Small intestine (tissue), 7 donors: ENCODE measurements at regions not wholly inside any gene's neighbourhood (a gene's known extent, or its start where the extent isn't known, plus 50 kb on each side); places are given as distances from the start of the nearest gene placed in this dataset.

Source experiments
- DNase-seq, 2 donors: peaks; one replicate each; pipeline versions ENCODE4 v3.0.0 to v3.0.0-alpha.2; 2013
- FAIRE-seq: peaks from 2 replicates; lab custom pipeline; 2012; peaks lifted over from hg19 to GRCh38; lab: Jason Lieb, UNC
- H3K27ac ChIP-seq, 3 donors: one replicate each; pipeline ENCODE4 v1.5.1; 2013; ENCODE audit warnings: low read length in 2 of 3, mild to moderate bottlenecking in 2 of 3, control low read depth in 1 of 3, inconsistent platforms in 1 of 3, low read depth in 1 of 3, moderate library complexity in 1 of 3
- H3K27me3 ChIP-seq, 3 donors: one replicate each; pipeline ENCODE4 v1.6.1; 2013; ENCODE audit warnings: low read length in 3 of 3, inconsistent platforms in 1 of 3; ENCODE audit not compliant: control insufficient read depth in 3 of 3, insufficient read depth in 3 of 3
- H3K36me3 ChIP-seq, 3 donors: one replicate each; pipeline ENCODE4 v1.6.1; 2013; ENCODE audit warnings: low read length in 3 of 3, inconsistent platforms in 1 of 3, low read depth in 1 of 3, mild to moderate bottlenecking in 1 of 3, moderate library complexity in 1 of 3; ENCODE audit not compliant: control insufficient read depth in 3 of 3, insufficient read depth in 2 of 3
- H3K4me1 ChIP-seq, 3 donors: one replicate each; pipeline ENCODE4 v1.6.1; 2013; ENCODE audit warnings: low read length in 2 of 3, inconsistent platforms in 1 of 3, low read depth in 1 of 3, mild to moderate bottlenecking in 1 of 3, moderate library complexity in 1 of 3; ENCODE audit not compliant: control insufficient read depth in 3 of 3, insufficient read depth in 2 of 3
- H3K4me3 ChIP-seq, 3 donors: one replicate each; pipeline ENCODE4 v1.5.1; 2013; ENCODE audit warnings: low read length in 3 of 3, control low read depth in 1 of 3, inconsistent platforms in 1 of 3, low read depth in 1 of 3, mild to moderate bottlenecking in 1 of 3, moderate library complexity in 1 of 3
- H3K9me3 ChIP-seq, 2 donors: one replicate each; pipeline ENCODE4 v1.6.1; 2013; ENCODE audit warnings: low read depth in 1 of 2, low read length in 1 of 2; ENCODE audit not compliant: control insufficient read depth in 2 of 2, insufficient read depth in 1 of 2
- WGBS, 3 donors: extraction: QIAGEN DNeasy Blood & Tissue Kit; methylation state at CpG; one replicate each; pipeline ENCODE4 v1.1.7; 2013; 5-methylcytosine and 5-hydroxymethylcytosine counted together
- donor health status: healthy with polysubstance abuse.
- donor health status: control.
- donor health status: control.
- donor health status: Bipolar disorder and iron deficiency.
- donor health status: healthy.

GRCh38 chr16:85463672-85464382 is 149.3 kb upstream of the GSE1 start:
- DNase-seq = no peak
- Histone ChIP-seq H3K9me3 (no peaks in the 10 kb centered on the region), H3K27me3 (peaks cover 0 to 8% (median 5%) of the 10 kb centered on the region in 3 donors), H3K27ac (peak overlapping the region in 1 of 3 donors; percentile 21), H3K36me3 (peaks cover 0 to 41% (median 0%) of the 10 kb centered on the region in 3 donors), H3K4me3 (peak overlapping the region in 1 of 3 donors; percentile 14), H3K4me1 (peaks cover 0 to 44% (median 3%) of the 10 kb centered on the region in 3 donors)
- no peak for FAIRE-seq
- 49 to 78% (median 59%) methylated on average over 26 of the region's 26 CpGs for whole genome bisulfite sequencing, 3 donors

- 37 to 79% (median 54%) methylated on average over 29 to 30 of the region's 30 CpGs for WGBS, 3 donors
- Histone ChIP-seq H3K36me3 (peaks cover 0 to 34% (median 0%) of the 10 kb centered on the region in 3 donors), H3K4me1 (peaks cover 0 to 41% (median 3%) of the 10 kb centered on the region in 3 donors), H3K9me3 (no peaks in the 10 kb centered on the region), H3K27me3 (peaks cover 0 to 8% (median 5%) of the 10 kb centered on the region in 3 donors), H3K27ac (no peak overlapping the region), H3K4me3 (no peak overlapping the region)
- no peak for DNase-seq
- FAIRE-seq = no peak
Observed at GRCh38 chr16:85464383-85465305, 148.5 kb upstream of the GSE1 start.

DNA sequence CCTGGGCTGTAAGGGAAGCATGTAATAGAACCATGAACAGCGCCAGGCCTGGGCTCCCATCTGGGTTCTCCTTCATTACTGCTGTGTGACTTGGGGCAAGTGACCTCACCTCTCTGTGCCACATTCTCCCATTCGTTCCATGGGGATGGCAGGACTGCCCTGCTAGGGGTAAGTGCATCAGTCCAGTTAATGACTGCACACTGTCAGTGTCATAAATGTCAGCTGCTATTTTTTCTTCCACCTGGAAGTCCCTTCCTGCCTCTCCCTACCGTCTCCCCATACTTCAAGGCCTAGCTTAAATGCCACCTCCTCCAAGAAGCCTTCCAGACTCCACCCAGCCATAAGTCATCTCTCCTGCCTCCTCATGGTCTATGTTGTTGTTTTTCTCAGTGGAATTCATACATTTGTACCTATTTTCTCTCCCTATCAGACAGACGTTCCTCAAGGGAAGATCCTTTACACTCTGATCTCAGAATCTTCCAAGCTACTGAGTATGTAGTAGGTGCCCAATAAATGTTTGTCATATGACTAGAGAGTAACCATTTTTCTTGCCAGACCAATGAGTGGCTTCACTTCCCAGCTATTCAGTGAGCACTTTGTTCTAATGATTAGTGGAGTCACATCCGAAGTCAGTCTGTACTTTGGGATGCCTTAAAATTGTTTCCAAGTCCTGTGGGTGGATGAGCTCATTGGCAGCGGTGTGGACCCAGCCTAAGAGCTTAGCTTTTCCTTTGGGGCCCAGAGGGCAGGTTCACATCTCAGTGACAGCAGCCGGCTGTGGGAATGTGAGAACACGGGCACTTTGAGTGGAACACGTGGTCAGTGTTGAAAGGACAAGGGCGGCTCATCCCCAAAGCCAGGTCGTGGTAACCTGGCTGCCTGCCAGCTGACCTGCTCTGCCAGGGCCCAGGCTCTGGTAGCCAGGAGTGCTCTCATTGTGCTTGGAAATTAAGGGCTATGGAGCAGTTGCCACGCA is 147.5 kb upstream of the GSE1 start:
- Histone ChIP-seq H3K27me3 (peaks cover 0 to 8% (median 5%) of the 10 kb centered on the region in 3 donors), H3K9me3 (no peaks in the 10 kb centered on the region), H3K4me1 (peaks cover 0 to 31% (median 3%) of the 10 kb centered on the region in 3 donors), H3K27ac (no peak overlapping the region), H3K36me3 (peaks cover 0 to 40% (median 0%) of the 10 kb centered on the region in 3 donors), H3K4me3 (no peak overlapping the region)
- FAIRE-seq = no peak
- no peak for DNase-seq
- WGBS, 3 donors = 30 to 58% (median 38%) methylated on average over 12 of the region's 12 CpGs

GRCh38 chr16:85466304-85466700 is 146.8 kb upstream of the GSE1 start:
- H3K4me1 ChIP-seq = peaks cover 0 to 24% (median 3%) of the 10 kb centered on the region in 3 donors
- no peak for FAIRE-seq
- 85 to 90% (median 90%) methylated on average over 10 of the region's 10 CpGs for WGBS, 3 donors
- H3K9me3 ChIP-seq = no peaks in the 10 kb centered on the region
- no peak for DNase-seq
- H3K4me3 ChIP-seq = no peak overlapping the region
- H3K36me3 ChIP-seq = peaks cover 0 to 44% (median 0%) of the 10 kb centered on the region in 3 donors
- peaks cover 0 to 8% (median 5%) of the 10 kb centered on the region in 3 donors for H3K27me3 ChIP-seq
- H3K27ac ChIP-seq = no peak overlapping the region

DNA sequence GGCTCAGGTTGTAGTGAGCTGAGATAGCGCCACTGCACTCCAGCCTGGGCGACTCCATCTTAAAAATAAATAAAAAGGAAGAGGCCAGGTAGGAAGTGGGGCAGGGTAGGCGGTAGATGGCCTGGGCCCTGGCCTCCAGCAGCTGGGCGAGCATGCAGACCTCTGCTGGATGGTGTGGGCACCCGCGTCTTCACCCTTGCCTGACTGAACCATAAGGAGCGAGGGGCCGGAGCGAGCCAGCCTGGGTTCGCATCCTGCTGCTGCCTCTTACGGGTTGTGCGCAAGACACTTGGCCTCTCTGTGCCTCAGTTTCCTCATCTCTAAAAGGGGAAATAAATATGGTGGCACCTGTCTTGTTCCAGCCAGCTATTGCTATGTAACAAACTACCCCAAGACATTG is 146.1 kb upstream of the GSE1 start:
- H3K27me3 ChIP-seq = peaks cover 0 to 8% (median 5%) of the 10 kb centered on the region in 3 donors
- peaks cover 0 to 22% (median 2%) of the 10 kb centered on the region in 3 donors for H3K4me1 ChIP-seq
- WGBS, 3 donors = 91 to 98% (median 95%) methylated on average over 12 of the region's 12 CpGs
- H3K27ac ChIP-seq = no peak overlapping the region
- peaks cover 0 to 44% (median 0%) of the 10 kb centered on the region in 3 donors for H3K36me3 ChIP-seq
- no peak for FAIRE-seq
- H3K9me3 ChIP-seq = no peaks in the 10 kb centered on the region
- H3K4me3 ChIP-seq = no peak overlapping the region
- no peak for DNase-seq

DNA sequence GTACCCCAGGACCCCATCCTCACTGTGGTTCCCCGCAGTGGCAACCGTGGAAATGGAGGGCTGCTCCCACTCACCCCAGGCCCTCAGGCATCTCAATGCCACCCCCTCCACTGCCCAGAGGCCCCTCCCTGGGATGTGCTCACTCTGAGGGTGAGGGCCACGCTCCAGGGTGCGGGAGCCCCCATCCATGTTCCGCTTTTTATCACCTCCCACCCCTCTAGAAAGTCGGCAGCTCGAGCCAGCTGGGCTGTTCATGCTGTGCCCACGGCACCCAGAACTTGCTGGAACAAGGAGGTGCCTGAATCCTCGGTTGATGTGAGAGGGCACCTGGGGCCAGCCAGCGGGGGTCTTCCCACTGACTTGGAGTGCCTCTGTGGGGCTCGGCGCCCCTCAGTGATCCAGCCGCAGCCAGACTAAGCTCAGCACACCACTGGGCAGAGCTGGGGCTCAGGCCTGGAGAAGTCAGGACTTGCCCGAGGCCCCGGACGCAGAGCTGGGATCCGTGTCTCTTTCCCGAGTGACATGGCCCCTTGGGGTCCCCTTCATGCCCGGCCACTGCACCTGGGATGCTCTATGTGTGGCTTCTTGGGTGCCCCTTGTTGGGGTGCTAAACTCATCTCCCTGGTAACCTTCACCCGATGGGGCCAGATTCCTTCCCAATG is 143.1 kb upstream of the GSE1 start:
- WGBS, 3 donors = 90 to 92% (median 92%) methylated on average over 20 of the region's 20 CpGs
- FAIRE-seq = no peak
- Histone ChIP-seq H3K9me3 (no peaks in the 10 kb centered on the region), H3K4me3 (no peak overlapping the region), H3K27me3 (no peaks in the 10 kb centered on the region), H3K36me3 (peaks cover 0 to 58% (median 0%) of the 10 kb centered on the region in 3 donors), H3K4me1 (peaks cover 0 to 23% (median 0%) of the 10 kb centered on the region in 3 donors), H3K27ac (no peak overlapping the region)
- DNase-seq = no peak

DNA sequence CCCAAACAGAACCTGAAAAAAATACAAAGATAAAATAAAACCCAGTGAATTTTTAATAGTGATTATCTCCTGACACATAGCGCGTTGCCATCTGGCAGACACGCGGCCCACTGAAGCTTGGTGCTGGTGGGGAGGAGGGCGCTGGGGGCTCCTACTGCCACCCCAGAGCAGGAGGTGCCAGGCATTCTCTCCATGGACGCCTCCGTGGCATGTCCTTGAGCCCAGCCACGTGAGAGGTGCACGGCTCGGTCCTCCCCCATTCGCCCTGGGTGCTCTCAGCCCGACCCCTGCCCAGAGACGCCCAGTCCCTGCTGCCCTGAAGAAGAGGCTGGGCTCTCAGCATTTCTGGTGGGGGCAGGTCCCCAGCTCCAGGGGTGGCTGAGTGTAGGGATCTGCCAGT is 142.2 kb upstream of the GSE1 start:
- no peak overlapping the region for H3K4me3 ChIP-seq
- FAIRE-seq (no peak), DNase-seq (no peak)
- H3K27me3 ChIP-seq = no peaks in the 10 kb centered on the region
- H3K9me3 ChIP-seq = no peaks in the 10 kb centered on the region
- H3K4me1 ChIP-seq = peaks cover 0 to 27% (median 0%) of the 10 kb centered on the region in 3 donors
- WGBS, 3 donors = 82 to 88% (median 83%) methylated on average over 13 of the region's 13 CpGs
- H3K36me3 ChIP-seq = peaks cover 0 to 58% (median 0%) of the 10 kb centered on the region in 3 donors
- H3K27ac ChIP-seq = no peak overlapping the region
